Cerebellar cortex (tissue), 1 donor: ENCODE measurements at regions not wholly inside any gene's neighbourhood (a gene's known extent, or its start where the extent isn't known, plus 50 kb on each side); places are given as distances from the start of the nearest gene placed in this dataset.
"Not testable (repeated sequence)": the region's sequence is repeated elsewhere in the genome, so short reads cannot be mapped to it uniquely, and the experiment has no call there.

Experiments
- DNase-seq: peaks from one replicate; pipeline ENCODE4 v3.0.0-alpha.2; 2015; ENCODE audit warnings: low spot score

DNA sequence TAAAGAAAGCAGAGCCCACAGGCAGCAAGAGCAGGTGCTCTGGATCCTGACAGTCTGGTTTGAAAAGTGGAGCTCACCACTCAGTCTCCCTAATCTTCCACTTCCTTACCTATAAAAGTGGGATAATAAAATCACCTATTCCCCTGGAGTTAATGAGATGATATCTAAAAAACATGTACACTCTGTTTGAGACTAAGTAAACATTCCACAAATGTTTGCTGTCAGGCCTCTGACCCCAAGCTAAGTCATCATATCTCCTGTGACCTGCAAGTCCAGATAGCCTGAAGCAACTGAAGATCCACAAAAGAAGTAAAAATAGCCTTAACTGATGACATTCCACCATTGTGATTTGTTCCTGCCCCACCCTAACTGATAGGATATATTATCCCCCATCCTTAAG lies 1324.5 kb downstream of the XPNPEP1 start:
- DNase-seq: peak; percentile 34

DNA sequence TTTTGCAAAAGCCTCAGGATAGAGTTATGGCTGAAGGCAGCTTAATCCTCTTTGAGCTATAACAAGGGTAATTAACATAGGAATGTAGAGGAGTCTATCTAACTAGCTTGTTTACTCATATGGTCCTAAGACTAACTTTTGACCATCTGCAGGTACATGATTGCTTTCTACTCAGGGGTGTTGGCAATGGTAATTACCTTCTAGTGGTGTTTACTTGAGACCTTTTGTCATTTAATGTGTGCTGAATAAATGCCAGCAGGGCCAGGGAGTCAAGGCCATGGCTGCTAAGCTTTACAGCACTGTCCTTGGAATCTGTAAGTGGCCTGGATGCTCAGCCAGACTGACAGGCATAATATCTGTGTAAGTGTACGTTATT lies 1325.0 kb downstream of the XPNPEP1 start:
- peak; percentile 58 for DNase-seq

DNA sequence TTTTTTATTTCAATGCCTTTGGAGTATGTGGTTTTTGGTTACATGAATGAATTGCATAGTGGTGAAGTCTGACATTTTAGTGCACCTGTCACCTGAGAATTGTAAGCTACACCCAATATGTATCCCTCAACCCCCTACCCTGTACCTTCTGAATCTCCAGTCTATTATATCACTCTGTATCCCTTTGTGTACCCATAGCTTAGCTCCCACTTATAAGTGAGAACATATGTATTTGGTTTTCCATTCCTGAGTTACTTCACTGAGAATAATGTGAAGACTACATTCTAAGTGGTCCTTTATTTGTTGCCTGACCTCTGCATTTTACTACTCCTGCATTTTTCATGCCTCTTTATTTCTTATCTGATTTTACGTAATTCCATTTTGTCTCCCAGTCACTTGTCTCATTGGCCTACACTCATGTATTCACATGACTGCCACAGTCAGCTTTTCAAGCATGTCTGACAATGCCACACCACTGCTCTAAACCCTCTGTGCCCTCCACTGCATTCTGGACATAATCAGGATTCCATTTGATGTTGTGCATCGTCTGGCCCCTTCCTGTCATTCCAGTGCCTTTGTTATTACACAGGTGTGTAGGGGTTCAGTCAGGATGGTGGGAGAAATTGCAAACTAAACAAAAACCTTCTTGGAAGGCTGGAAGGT lies 1325.5 kb downstream of the XPNPEP1 start:
- DNase-seq: no peak

DNA sequence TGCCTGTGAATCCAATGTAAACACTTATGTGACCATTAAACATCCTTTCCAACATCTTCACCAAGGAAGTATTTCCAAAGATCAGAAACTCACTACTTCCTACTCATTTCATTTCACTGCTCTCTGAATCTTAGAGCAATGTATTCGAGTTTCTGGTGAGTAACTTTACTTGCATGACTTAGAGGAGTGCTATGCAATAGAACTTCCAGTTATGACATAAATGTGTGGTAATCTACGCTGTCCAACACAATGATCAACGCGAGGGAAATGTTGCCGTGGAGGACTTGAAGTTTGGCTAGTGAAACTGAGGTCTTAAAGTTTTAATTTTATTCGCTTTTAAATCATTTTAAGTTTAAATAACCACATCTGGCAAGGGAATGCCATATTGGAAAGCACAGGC lies 1326.3 kb downstream of the XPNPEP1 start:
- DNase-seq: no peak

DNA sequence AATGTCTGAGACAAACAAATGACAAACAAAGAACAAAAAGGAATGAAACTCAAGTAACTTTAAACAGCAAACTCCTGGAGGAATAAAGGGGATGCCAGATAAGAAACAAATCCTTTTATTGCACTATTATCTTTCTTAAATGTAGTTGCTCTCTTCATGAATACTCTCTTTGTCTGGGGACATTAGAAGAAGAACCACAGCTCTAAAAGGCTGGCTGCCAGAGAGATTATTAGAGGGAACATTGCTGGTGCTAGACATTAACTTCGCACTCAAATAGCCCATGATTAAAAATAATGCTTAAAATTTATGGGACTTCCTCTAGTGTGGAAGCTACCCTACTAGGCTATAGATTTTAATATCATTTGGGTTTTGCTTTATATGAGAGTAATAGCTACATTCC lies 1330.4 kb downstream of the XPNPEP1 start:
- DNase-seq: no peak

DNA sequence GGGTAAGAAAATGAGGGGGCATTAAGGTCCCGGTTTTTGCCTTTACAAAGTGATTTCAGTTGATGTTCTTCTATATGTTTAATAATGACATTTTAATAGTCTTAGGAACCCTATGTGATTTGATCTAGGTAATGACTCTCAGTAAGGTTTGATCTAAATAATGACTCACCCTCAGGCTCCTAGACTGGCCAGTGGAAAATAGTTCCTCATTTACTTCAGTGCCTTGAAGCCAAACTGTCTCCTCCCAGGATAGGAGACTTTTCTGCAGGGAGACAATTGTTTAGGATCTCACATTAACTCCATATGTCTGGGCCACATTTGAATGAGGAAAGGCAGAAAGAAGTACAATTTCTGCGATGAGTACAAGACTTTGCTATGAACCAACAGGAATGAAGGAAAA lies 1331.9 kb downstream of the XPNPEP1 start:
- no peak for DNase-seq

DNA sequence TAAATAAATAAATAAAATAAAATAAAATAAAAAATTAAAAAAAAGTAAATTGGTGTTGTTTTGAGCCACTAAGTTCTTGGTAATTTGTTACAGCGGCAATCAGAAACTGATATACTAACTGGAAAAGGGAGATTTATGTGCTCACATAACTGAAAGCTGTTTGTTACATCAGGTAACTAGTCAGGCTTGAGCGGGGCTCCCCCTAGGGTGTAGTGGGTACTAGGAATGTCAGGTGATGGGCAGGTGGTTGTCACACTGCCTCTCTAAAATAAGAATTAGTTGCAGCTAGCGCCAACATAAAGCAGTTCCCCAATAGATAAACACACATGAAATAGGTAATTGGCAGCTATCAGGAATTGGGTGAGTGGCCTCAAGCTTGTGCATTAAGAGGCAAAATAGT lies 1336.9 kb downstream of the XPNPEP1 start:
- DNase-seq: no peak

DNA sequence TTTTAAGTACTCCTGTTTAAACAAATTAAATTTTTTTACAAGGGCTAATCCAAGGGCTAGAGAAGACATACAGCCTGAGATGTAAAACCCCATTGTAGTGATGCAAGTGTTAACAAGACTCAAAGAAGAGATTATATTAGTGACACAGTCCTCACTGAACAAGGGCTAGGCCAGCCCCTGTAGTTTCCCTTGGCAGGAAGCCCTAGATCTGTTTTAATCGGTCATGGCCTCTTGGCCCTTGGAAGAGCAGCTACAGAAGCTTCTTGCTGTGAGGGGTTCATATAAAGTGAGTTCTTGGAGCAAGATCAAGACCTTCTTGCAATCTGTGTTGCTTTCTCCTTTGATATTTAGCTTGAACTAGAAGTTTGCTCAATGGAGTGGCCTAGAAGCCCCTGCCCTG lies 1339.4 kb downstream of the XPNPEP1 start:
- no peak for DNase-seq

DNA sequence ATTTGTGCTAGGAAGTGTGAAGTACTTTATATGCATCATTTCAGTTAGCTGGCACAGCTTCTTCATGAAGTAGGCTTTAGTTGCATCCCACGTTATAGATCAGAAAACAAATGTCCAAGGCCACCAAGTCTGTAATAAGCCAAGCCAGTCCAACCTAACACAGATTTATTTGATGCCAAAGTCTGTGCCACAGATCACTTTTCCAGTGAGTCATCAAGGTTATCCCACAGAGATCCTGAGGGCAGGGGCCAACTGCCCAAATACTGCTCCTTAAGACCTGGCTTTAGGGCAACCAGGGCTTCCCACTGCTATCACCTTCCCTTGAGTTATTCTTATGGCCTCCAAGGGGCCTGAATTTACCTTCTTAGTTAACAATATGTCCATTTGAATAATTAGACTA lies 1340.4 kb downstream of the XPNPEP1 start:
- DNase-seq: no peak

DNA sequence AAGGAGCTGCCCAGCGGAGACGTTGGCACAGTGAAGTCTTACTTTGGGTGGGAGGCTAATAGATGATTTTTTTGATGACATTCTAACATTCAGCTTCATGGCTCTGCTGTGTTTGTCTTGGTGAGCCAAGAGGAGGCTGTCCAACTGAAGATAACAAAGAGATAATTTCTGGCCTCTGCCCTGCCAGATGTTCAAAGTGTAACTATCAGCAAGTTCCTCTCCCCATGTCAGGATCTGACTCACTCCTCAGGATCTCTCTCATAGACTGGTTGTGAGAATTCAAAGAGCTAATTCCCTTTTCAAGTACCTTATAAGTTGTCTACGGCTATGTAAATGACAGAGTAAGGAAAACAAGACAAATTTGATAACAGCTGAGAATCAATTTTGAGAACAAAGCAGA lies 1340.9 kb downstream of the XPNPEP1 start:
- DNase-seq: no peak

DNA sequence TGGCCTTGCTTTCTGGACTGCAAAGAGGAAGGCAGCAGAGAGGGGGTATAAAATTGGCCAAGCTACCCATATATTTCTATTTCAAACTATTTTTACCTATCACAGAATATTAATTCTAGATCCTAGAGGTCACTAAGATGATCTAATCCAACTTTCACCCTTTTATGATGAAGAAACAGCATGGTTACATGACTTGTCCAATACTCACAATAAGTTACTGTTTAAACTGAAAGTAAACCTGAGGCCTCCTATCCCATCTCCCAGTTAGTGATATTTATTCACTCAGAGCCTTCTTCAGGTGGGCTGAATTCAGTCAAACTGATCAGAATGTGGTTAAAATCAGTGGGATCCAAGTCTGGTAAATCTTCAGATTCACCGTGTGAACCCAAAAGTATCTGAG lies 1345.1 kb downstream of the XPNPEP1 start:
- no peak for DNase-seq

DNA sequence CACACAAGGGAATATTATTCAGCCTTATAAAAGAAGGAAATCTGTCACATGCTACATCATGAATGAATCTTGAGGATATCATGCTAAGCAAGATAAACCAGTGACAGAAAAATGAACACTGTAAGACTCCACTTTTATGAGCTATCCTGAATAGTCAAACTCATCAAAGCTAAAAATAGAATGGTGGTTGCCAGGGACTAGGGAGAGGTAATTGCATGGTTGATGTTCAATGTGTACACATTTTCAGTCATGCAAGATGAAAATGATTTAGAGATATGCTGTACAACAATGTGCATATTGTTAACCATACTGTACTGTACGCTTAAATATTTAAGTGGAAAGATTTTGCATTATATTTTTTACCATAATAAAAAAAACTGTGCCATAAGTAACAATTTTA lies 1349.1 kb downstream of the XPNPEP1 start:
- no peak for DNase-seq

DNA sequence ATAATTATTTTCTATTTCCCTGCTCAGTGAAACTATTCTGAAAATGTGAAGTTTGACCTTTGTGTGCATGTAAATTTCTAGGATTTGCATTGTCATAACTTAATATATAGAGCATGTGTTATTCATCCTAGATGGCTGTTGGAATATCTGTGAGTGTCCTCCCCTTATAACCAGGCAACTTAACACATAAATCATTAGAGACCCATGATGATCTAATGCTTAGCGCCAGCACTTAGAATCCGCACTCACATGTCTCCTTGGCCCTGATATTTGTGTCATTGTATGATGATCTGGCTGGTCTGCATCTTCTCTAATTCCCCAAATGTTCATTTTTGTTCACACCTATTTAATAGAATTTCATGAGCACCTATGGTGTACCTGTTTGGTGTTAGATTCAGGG lies 1354.5 kb downstream of the XPNPEP1 start:
- no peak for DNase-seq

DNA sequence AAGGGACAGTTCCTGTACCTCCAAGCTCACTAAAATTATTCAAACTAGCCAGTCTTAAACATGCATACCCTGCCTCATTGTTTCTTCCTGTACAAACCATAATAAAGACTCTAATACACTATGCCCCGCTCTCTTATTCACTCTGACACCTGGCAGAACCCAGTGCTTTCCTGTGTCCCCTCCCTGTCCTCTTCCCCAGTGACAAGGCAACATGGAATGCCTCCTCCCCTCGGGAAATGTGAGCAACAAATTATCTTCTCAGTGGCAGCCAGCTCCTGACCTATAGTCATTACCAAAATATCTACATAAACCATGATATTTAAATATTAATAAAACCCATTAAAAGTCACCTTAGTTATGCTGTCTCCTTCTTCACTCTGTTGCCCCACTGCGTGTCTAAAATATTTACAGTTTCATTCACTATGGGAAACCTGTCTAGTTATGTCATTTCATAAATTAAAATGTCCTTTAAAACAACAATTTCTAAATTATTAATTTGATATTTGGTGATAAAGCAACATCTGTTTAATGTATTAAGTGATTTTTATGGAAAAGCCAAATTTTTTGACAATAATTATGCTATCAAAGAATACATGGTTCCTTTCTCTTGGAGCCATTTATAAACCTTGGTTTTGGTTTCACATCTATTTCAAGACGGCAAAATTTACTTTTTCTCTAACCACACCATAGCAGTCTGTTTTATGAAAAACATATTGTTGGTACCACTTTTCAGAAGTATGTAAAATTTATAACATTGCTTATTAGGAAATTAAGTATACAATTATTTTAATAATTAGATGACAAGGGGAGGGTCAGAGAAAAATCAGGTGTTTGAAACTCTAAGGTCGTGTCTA lies 1355.2 kb downstream of the XPNPEP1 start:
- DNase-seq: no peak

DNA sequence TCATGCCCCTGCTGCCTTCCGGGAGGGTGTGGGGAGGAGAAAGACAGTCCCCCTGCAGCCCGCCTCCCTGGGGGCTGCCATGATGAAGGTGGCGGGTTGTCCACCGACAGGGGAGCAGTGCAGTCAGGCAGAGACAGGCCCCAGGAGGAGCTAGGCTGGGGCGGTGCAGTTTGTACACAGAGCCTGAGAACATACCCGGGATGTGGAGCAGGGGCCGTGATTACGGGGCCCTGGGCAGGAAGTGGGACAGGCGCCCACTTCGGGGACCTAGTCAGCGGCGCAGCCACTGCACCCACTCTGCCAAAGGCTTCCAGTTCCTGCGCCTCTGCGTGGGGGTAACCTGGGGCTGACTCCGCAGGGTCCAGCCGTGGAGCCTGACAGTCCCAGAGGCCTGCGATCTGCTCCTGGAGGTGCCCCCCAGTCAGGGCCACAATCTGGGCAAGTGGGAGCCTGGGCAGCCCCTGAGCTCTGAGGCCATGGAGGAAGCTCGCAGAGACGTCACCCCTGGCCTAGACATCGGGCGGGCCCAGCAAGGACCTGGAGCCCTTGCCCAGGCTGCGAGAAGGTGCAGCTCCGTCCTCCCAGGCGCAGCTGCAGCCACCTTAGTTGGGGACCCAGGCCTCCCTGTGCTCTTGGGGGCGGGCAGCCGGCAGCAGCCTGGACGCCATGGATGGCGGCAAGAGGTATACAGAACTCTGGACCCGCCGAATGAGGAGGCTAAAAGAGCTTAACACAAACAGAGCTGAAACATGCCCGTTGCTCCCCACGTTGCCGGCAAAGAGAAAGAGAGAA lies 1356.8 kb downstream of the XPNPEP1 start:
- DNase-seq: no peak

DNA sequence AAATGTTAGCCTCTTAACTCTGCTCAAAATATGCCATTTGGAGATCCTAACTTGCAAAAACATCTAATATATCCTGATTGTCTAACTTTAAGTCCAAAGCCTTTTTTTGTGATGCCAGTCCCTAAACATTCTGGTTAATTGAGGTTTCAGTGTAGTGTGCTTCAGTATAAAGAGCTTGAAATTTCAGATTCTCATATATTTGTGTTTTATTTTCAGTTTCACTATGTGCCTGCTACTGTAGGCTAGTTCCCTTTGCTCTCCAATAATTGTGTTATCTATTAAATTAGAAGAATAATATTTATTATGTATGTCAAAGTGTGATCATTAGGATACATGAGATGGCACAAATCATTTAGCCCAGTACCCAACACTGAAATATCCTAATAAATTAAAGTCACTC lies 1361.2 kb downstream of the XPNPEP1 start:
- no peak for DNase-seq

DNA sequence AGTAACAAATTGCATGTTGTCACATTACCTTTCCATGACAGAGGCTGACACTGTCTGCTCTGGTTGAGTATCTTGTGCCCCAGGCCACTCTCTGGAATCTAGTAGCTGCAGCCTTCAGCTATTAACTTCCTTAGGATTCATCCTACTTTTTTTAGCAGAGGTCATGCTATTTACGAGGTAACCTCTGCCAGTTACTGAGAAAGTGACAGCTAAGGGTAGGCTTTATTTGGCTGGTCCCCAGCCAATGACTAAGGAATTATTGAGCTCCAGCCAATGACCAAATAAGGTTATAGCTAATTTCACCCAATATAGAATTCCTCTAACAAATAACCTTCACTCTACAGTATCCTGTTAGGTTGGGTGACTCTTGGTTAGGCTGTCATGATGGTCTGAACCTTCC lies 1361.7 kb downstream of the XPNPEP1 start:
- no peak for DNase-seq

DNA sequence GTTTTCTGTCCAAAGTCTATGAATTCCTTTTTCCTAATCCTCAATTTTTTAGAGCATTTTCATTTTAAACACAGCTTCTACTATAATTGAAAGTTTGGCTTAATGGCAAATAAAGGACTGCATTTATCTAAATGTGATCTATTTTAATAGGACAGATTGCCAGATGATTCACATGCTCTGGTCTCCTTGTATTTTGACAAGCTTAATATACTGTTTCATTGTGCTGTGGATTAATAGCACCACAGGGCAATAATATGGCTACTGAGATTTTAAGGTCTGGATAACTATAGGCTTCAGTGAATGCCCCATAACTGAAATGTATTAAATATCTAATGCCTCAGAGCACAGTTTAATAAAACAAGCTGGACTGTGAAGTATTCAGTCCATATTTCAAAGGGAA lies 1362.8 kb downstream of the XPNPEP1 start:
- DNase-seq: no peak

DNA sequence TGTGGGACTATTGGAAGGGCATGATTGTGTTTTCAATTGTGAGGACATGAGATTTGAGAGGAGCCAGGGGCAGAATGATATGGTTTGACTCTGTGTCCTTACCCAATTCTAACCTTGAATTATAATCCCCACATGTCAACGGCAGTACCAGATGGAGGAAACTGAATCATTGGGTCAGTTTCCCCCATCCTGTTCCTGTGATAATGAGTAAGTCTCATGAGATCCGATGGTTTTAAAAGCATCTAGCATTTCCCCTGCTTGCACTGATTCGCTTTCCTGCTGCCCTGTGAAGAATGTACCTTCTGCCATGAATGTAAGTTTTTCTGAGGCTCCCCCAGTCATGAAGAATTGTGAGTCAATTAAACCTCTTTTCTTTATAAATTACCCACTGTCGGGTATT lies 1367.1 kb downstream of the XPNPEP1 start:
- DNase-seq: no peak

DNA sequence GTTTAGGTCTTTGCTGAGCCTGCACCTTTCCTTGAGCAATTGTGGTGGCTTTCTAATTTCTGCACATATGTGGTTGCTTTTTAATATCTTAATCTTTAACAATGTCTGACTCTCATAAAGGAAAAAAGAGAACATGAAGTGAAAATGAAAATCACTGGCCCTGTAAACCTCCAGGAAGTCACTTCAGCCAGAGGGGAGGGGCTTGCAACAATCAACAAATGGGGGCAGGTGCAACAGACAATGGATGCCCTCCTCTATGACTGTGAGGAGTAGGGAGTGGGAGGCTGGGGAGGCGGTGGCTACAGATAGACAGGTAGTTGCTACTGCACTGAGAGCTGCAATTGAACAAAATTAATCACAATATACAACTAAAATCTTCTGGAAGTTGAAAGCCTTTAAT lies 1377.4 kb downstream of the XPNPEP1 start:
- no peak for DNase-seq

DNA sequence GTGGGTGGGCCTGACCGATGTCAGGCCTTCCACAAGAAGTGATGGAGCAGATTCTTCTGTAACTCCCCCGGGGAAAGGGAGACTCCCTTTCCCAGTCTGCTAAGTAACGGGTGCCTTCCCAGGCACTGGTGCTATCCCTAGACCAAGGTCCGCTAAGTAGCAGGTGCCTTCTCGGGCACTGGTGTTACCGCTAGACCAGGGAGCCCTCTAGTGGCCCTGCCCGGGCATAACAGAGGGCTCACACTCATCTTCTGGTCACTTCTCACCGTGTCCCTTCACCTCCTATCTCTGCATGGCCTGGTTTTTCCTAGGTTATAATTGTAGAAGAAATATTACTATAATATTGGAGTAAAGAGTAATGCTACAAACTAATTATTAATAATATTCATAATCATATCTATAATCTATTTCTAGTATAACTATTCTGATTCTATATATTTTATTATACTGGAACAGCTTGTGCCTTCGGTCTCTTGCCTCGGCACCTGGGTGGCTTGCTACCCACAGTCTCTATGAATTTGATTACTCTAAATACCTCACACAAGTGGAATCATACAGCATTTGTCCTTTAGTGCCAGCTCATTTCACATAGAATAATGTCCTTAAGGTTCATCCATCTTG lies 1378.7 kb downstream of the XPNPEP1 start:
- DNase-seq: peak; percentile 48

DNA sequence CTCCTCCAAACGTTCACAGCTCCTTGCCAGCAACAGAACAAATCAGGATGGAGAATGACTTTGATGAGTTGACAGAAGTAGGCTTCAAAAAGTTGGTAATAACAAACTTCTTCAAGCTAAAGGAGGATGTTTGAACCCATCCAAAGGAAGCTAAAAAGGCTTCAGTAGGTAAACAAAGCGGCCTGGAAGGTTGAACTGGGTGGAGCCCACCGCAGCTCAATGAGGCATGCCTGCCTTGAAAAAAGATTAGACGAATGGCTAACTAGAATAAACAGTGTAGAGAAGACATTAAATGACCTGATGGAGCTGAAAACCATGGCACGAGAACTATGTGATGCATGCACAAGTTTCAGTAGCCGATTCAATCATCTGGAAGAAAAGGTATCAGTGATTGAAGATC lies 1369.0 kb upstream of the SORCS1 start:
- not testable (repeated sequence) for DNase-seq
